Body of pancreas (tissue), 4 donors: ENCODE measurements at regions not wholly inside any gene's neighbourhood (a gene's known extent, or its start where the extent isn't known, plus 50 kb on each side); places are given as distances from the start of the nearest gene placed in this dataset.
A peak's percentile ranks its signal among the peaks of the same experiment; 100 is the strongest.

Source experiments
- ATAC-seq: fragments of 150-250 bp; one replicate; pipeline ENCODE4 v1.9.1; 2016
- DNase-seq, 4 donors: peaks; one replicate each; pipeline ENCODE4 v3.0.0-alpha.2; 2019
- H3K27ac ChIP-seq, 4 donors: fragments of 200-600 bp; sonication (generic); 1 replicate in 3 of 4; 2 replicates in 1 of 4; pipeline versions ENCODE4 v1.5.1 to v1.6.1; 2016 to 2019; ENCODE audit warnings: mild to moderate bottlenecking in 1 of 4, mixed read lengths in 1 of 4, moderate library complexity in 1 of 4
- H3K27me3 ChIP-seq, 2 donors: fragments of 200-600 bp; sonication (generic); one replicate each; pipeline ENCODE4 v1.6.0; 2016; ENCODE audit warnings: mild to moderate bottlenecking in 1 of 2
- H3K36me3 ChIP-seq, 2 donors: fragments of 200-600 bp; sonication (generic); replicated peaks in 1 of 2; 2 replicates each; pipeline ENCODE4 v1.5.1; 2016; ENCODE audit warnings: low read depth in 2 of 2; ENCODE audit not compliant: insufficient read depth in 1 of 2
- H3K4me1 ChIP-seq: fragments of 200-600 bp; sonication (generic); one replicate; pipeline ENCODE4 v1.6.0; 2016
- H3K4me3 ChIP-seq, 2 donors: fragments of 200-600 bp; sonication (generic); 1 replicate in 1 of 2; 2 replicates in 1 of 2; pipeline ENCODE4 v1.5.1; 2016 to 2019
- H3K9me3 ChIP-seq, 3 donors: fragments of 200-600 bp; sonication (generic); 1 replicate in 2 of 3; 2 replicates in 1 of 3; pipeline ENCODE4 v1.5.1; 2016
- CTCF ChIP-seq, 7 experiments: fragments of 450-650 bp in 4 of 7; fragments of 200-600 bp in 3 of 7; sonication (generic) in 3 of 7; IDR thresholded peaks; one replicate each; pipeline ENCODE4 v1.5.1; 2016 to 2019; ENCODE audit warnings: antibody characterized with exemption in 7 of 7
- POLR2A ChIP-seq, 3 donors: fragments of 450-650 bp; IDR thresholded peaks; one replicate each; pipeline ENCODE4 v1.6.1; 2016; ENCODE audit warnings: antibody characterized with exemption in 3 of 3, mild to moderate bottlenecking in 2 of 3
- WGBS, 2 donors: methylation state at CpG; one replicate each; pipeline ENCODE4 v1.1.5; 2017; 5-methylcytosine and 5-hydroxymethylcytosine counted together
- intact Hi-C: fragments of 100-400 bp; cut with DNase I; formaldehyde crosslinking; loops from one replicate; pipeline ENCODE4 v1.15.1; 2023

GRCh38 chr17:70653850-70654249 is 484.5 kb downstream of the KCNJ2 start:
- no peak for ATAC-seq
- Histone ChIP-seq H3K36me3 (no peaks in the 10 kb centered on the region), H3K4me3 (no peak overlapping the region), H3K27ac (no peak overlapping the region), H3K9me3 (no peaks in the 10 kb centered on the region), H3K4me1 (no peaks in the 10 kb centered on the region), H3K27me3 (no peaks in the 10 kb centered on the region)
- intact Hi-C loops = no loop called here
- no peak for TF ChIP-seq CTCF (IDR thresholded peaks at IDR 0.05)
- 53 to 63% methylated on average over 3 of the region's 3 CpGs for WGBS, 2 donors
- no peak for DNase-seq

- WGBS, 2 donors = 64 to 70% methylated on average over 3 of the region's 3 CpGs
- no peak overlapping the region for H3K4me3 ChIP-seq
- ATAC-seq (no peak), DNase-seq (no peak)
- no peaks in the 10 kb centered on the region for H3K36me3 ChIP-seq
- TF ChIP-seq POLR2A (IDR thresholded peaks at IDR 0.05) = no peak
- no peak for TF ChIP-seq CTCF (IDR thresholded peaks at IDR 0.05)
- intact Hi-C loops = no loop called here
- no peaks in the 10 kb centered on the region for H3K4me1 ChIP-seq
- no peaks in the 10 kb centered on the region for H3K9me3 ChIP-seq
- H3K27ac ChIP-seq = no peak overlapping the region
- H3K27me3 ChIP-seq = no peaks in the 10 kb centered on the region
Observed at GRCh38 chr17:70654706-70655105, 485.4 kb downstream of the KCNJ2 start.

- TF ChIP-seq POLR2A (IDR thresholded peaks at IDR 0.05) (no peak), CTCF (IDR thresholded peaks at IDR 0.05) (no peak)
- H3K27me3 ChIP-seq = no peaks in the 10 kb centered on the region
- peak overlapping the region in 2 of 4 donors; percentile 15 to 25 for H3K27ac ChIP-seq
- DNase-seq (no peak), ATAC-seq (no peak)
- 60 to 65% methylated on average over 2 of the region's 2 CpGs for WGBS, 2 donors
- no peaks in the 10 kb centered on the region for H3K4me1 ChIP-seq
- H3K4me3 ChIP-seq = no peak overlapping the region
- H3K36me3 ChIP-seq = no peaks in the 10 kb centered on the region
- H3K9me3 ChIP-seq = no peaks in the 10 kb centered on the region
- intact Hi-C loops = no loop called here
Observed at GRCh38 chr17:70655176-70655958, 486.0 kb downstream of the KCNJ2 start.

- no peaks in the 10 kb centered on the region for H3K4me1 ChIP-seq
- WGBS, 2 donors = 63 to 68% methylated on average over 3 of the region's 3 CpGs
- no peaks in the 10 kb centered on the region for H3K27me3 ChIP-seq
- H3K27ac ChIP-seq = no peak overlapping the region
- no peak overlapping the region for H3K4me3 ChIP-seq
- DNase-seq = no peak
- intact Hi-C loops = no loop called here
- ATAC-seq = no peak
- H3K9me3 ChIP-seq = no peaks in the 10 kb centered on the region
- TF ChIP-seq POLR2A (IDR thresholded peaks at IDR 0.05) = no peak
- no peak for TF ChIP-seq CTCF (IDR thresholded peaks at IDR 0.05)
- no peaks in the 10 kb centered on the region for H3K36me3 ChIP-seq
Observed at GRCh38 chr17:70658317-70658716, 489.0 kb downstream of the KCNJ2 start.

GRCh38 chr17:70658840-70659239 is 489.5 kb downstream of the KCNJ2 start:
- DNase-seq = no peak
- no peak overlapping the region for H3K4me3 ChIP-seq
- H3K27ac ChIP-seq = no peak overlapping the region
- no peaks in the 10 kb centered on the region for H3K9me3 ChIP-seq
- H3K27me3 ChIP-seq = no peaks in the 10 kb centered on the region
- intact Hi-C loops = no loop called here
- no peaks in the 10 kb centered on the region for H3K36me3 ChIP-seq
- H3K4me1 ChIP-seq = no peaks in the 10 kb centered on the region
- WGBS, 2 donors = 63 to 79% methylated on average over 2 of the region's 2 CpGs
- TF ChIP-seq POLR2A (IDR thresholded peaks at IDR 0.05) (no peak), CTCF (IDR thresholded peaks at IDR 0.05) (no peak)
- no peak for ATAC-seq
